ENCODE measurements at regions not wholly inside any gene's neighbourhood (a gene's known extent, or its start where the extent isn't known, plus 50 kb on each side); places are given as distances from the start of the nearest gene placed in this dataset.
"Not testable (repeated sequence)": the region's sequence is repeated elsewhere in the genome, so short reads cannot be mapped to it uniquely, and the experiment has no call there.

DNA sequence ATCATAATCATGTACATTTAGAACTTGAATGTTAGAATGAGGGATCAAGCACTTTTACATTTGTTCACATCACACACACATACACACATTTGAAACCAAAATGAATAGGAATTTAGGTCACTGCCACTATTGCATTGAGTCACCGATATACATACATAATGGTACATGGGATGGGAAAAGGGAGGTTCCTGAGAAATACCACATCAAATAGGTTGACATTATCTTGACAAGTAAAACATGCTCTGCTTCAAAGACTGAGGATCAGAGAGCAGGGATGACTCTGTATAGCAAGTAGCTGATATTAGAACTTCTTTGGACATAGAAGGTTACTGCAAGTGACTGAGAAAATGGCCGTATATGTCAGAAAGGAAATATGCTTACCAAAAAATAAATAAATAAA lies 847.2 kb downstream of the PLOD2 start:
- CTCF ChIA-PET: no interaction called here
- POLR2A ChIA-PET: no interaction called here
- TF ChIP-seq FOXM1 (IDR thresholded peaks at IDR 0.05; ENCODE audit: borderline replicate concordance) (no peak), SUZ12 (IDR thresholded peaks at IDR 0.05) (no peak), TARDBP (IDR thresholded peaks at IDR 0.05) (no peak), ELF4 (IDR thresholded peaks at IDR 0.05) (no peak), SP1 (IDR thresholded peaks at IDR 0.05) (no peak), L3MBTL2 (conservative IDR thresholded peaks at IDR 0.05) (no peak)
- DNase-seq (ENCODE audit: extremely low spot score): no peak

DNA sequence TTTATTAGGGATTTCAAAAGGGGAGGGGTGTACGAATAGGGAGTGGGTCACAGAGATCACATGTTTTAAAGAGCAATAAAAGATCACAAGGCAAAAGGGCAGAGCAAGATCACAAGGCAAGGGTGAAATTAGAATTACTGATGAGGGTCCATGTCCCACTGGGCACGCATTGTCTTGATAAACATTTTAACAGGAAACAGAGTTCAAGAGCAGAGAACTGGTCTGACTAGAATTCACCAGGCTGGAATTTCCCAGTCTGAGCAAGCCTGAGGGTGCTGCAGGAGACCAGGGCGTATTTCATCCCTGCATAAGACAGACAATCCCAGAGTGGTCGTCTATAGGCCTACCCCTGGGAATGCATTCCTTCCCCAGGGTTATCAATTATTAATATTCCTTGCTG lies 844.7 kb downstream of the PLOD2 start:
- DNase-seq (ENCODE audit: extremely low spot score); POLR2A ChIA-PET; CTCF ChIA-PET: not testable (repeated sequence)

DNA sequence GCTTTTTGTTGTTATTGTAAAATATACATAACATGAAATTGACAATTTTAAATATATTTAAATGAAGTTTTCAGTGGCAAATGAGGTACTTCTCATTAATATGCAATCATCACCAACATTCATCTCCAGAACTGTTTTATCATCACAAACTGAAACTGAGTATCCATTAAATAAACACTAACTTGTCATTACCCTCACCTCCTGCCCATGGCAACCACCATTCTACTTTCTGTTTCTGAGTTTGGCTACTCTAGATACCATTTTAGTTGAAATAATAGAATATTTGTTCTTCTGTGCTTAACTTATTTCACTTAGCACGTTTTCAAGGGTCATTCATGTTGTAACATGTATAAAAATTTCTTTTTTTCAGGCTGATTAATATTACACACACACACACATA lies 834.3 kb downstream of the PLOD2 start:
- CTCF ChIA-PET: no interaction called here
- no peak for DNase-seq (ENCODE audit: extremely low spot score)
- POLR2A ChIA-PET: no interaction called here
- TF ChIP-seq TARDBP (IDR thresholded peaks at IDR 0.05): no peak

DNA sequence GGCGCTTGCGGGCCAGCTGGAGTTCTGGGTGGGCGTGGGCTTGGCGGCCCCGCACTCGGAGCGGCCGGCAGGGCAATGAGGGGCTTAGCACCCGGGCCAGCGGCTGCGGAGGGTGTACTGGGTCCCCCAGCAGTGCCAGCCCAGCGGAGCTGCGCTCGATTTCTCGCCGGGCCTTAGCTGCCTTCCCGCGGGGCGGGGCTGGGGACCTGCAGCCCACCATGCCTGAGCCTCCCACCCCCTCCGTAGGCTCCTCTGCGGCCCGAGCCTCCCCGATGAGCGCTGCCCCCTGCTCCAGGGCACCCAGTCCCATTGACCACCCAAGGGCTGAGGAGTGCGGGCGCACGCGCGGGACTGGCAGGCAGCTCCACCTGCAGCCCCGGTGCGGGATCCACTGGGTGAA lies 827.6 kb downstream of the PLOD2 start:
- DNase-seq (ENCODE audit: extremely low spot score); CTCF ChIA-PET; POLR2A ChIA-PET: not testable (repeated sequence)

DNA sequence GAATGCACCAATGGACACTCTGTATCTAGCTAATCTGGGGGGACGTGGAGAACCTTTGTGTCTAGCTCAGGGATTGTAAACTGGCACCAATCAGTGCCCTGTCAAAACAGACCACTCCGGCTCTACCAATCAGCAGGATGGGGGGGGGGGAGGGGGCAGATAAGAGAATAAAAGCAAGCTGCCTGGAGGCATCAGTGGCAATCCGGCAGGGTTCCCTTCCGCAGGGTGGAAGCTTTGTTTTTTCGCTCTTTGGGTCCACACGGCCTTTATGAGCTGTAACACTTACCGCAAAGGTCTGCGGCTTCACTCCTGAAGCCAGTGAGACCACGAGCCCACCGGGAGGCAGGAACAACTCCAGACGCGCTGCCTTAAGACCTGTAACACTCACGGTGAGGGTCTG lies 827.1 kb downstream of the PLOD2 start:
- CTCF ChIA-PET: no interaction called here
- POLR2A ChIA-PET: no interaction called here
- no peak for TF ChIP-seq HDGF (IDR thresholded peaks at IDR 0.05; ENCODE audit: borderline replicate concordance)
- DNase-seq (ENCODE audit: extremely low spot score): no peak

DNA sequence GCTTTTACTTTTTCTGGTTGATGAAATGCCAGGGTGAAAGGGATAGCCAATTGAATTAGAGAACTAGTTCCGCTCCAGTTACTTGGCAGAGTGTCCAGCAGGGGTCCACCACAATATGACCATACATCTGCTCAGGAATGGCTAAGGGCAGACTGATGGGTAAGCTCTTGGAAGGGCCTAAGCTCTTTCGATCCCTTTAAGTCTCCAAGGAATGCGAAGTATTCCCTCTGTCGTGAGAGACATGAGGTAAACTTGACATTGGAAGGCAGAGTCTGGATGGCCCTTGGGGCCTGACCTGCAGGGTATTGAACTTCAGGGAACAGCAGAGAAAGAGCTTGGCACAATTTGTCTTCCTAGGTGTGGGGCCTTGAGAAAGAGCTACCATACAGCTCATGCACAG lies 805.8 kb downstream of the PLOD2 start:
- no peak for TF ChIP-seq ELF4 (IDR thresholded peaks at IDR 0.05)
- TF ChIP-seq LEF1 (IDR thresholded peaks at IDR 0.05; ENCODE audit: borderline replicate concordance): no peak
- no peak for TF ChIP-seq HDGF (IDR thresholded peaks at IDR 0.05; ENCODE audit: borderline replicate concordance)
- TF ChIP-seq FOXA1 (IDR thresholded peaks at IDR 0.05): no peak
- TF ChIP-seq L3MBTL2 (conservative IDR thresholded peaks at IDR 0.05): no peak
- TF ChIP-seq ZNF384 (IDR thresholded peaks at IDR 0.05): no peak
- TF ChIP-seq BHLHE40 (IDR thresholded peaks at IDR 0.05; ENCODE audit: borderline replicate concordance): no peak
- no peak for TF ChIP-seq TARDBP (IDR thresholded peaks at IDR 0.05)
- TF ChIP-seq ARNT (IDR thresholded peaks at IDR 0.05): no peak
- TF ChIP-seq SUZ12 (IDR thresholded peaks at IDR 0.05): no peak
- ChIA-PET CTCF (no interaction called here), POLR2A (no interaction called here)
- DNase-seq (ENCODE audit: extremely low spot score): no peak

DNA sequence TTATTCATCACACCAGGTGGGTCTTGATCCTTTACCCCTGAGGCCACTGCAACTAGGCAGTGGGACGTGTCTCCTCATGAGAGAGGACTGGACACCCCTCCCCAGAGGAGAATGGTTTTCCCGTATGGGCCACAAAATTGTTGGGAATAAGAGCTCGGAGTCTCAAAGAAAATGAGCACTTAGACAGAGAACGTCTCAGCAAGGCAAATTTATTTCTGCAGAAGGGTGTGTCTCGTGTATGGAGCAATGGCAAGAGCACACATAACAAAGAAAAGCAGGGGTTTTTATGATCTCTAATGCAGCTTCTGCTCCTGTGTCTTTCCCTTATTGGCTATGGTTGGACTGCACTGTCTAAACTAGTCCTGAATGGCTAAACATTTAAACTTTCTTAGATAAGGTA lies 803.5 kb downstream of the PLOD2 start:
- CTCF ChIA-PET: no interaction called here
- TF ChIP-seq ZNF384 (IDR thresholded peaks at IDR 0.05): no peak
- POLR2A ChIA-PET: no interaction called here
- no peak for DNase-seq (ENCODE audit: extremely low spot score)

DNA sequence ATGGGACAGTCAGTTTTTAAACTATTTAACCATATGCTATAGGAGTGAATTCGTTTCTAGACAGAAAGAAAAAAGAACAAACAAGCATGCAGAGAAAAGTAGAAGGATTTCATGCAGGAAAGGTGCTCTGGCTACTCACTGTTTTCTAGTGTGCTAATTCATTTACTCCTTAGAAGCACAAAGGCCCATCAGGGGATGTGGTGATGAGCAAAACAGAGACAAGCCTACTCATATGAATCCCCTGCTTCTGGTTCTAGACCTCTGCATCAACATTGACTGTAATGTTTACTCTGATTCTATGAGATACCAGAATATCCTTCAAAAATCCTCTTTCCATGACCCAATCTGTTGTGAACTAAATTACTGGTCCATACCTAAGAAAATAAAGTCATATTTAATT lies 801.9 kb downstream of the PLOD2 start:
- ChIA-PET CTCF (no interaction called here), POLR2A (no interaction called here)
- TF ChIP-seq TARDBP (IDR thresholded peaks at IDR 0.05) (no peak), FOXA1 (IDR thresholded peaks at IDR 0.05) (no peak)
- no peak for DNase-seq (ENCODE audit: extremely low spot score)

DNA sequence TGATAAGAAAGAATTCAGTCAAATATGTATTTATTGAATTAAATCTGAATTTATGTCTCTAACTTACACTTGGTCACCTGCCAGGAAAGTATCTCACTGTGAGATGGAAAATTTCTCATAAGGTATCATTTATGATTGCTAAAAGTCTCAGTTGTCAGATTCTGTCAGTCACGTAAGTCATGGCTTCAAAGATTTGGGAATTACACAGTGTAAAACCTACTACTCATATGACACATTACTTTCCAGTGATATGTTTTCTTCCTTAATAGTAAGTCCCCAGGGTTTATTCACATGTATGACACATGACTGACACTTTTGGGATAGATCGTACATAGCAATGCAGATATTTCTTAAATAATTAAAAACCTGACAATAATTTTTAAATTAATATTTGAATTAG lies 792.2 kb downstream of the PLOD2 start:
- no peak for DNase-seq (ENCODE audit: extremely low spot score)
- CTCF ChIA-PET: no interaction called here
- POLR2A ChIA-PET: no interaction called here
- TF ChIP-seq LEF1 (IDR thresholded peaks at IDR 0.05; ENCODE audit: borderline replicate concordance) (no peak), CTBP1 (IDR thresholded peaks at IDR 0.05; ENCODE audit: borderline replicate concordance) (no peak), NFRKB (IDR thresholded peaks at IDR 0.05) (no peak), ZNF384 (IDR thresholded peaks at IDR 0.05) (no peak), ELF4 (IDR thresholded peaks at IDR 0.05) (no peak), SUZ12 (IDR thresholded peaks at IDR 0.05) (no peak)

DNA sequence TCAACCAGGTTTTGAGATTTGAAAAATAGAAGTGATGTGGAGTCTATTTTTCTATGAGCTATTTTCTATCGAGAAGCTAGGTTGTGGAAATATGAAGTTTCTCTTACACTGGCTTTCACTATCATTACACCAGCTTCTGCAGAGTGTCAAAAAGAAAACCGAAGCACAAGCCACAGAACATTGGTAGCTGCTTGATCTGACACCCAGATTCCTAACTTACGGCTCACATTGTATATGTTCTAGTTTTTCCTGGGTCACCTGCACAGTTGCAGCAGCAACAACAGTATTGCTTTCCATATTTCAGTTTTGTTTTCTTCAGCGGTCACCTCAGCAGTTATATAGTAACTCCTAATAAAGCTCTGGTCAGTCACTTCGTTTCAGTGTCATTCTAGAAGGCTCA lies 790.1 kb downstream of the PLOD2 start:
- TF ChIP-seq FOXA1 (IDR thresholded peaks at IDR 0.05) (no peak), HDGF (IDR thresholded peaks at IDR 0.05; ENCODE audit: borderline replicate concordance) (no peak), CTBP1 (IDR thresholded peaks at IDR 0.05; ENCODE audit: borderline replicate concordance) (no peak), NFRKB (IDR thresholded peaks at IDR 0.05) (no peak), BHLHE40 (IDR thresholded peaks at IDR 0.05; ENCODE audit: borderline replicate concordance) (no peak), SP1 (IDR thresholded peaks at IDR 0.05) (no peak), FOXK2 (IDR thresholded peaks at IDR 0.05) (no peak)
- POLR2A ChIA-PET: no interaction called here
- DNase-seq (ENCODE audit: extremely low spot score): no peak
- CTCF ChIA-PET: no interaction called here

DNA sequence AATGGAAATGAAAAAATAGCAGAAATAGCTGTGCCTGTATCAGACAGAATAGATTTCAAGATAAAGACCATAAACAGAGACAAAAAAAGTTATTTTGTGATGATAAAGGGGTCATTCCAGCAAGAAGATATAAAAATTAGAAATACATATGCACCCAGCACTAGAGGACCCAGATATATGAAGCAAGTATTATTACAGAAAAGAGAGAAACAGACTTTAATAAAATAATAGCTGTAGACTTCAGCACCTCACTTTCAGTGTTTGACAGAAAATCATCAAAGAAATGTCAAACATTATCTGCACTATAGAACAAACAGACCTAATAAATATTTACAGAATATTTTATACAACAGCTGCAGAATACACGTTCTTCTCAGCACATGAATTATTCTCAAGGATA lies 783.7 kb downstream of the PLOD2 start:
- POLR2A ChIA-PET: no interaction called here
- TF ChIP-seq BHLHE40 (IDR thresholded peaks at IDR 0.05; ENCODE audit: borderline replicate concordance) (no peak), SP1 (IDR thresholded peaks at IDR 0.05) (no peak), ZNF384 (IDR thresholded peaks at IDR 0.05) (no peak), CTBP1 (IDR thresholded peaks at IDR 0.05; ENCODE audit: borderline replicate concordance) (no peak), FOXK2 (IDR thresholded peaks at IDR 0.05) (no peak), SUZ12 (IDR thresholded peaks at IDR 0.05) (no peak), LEF1 (IDR thresholded peaks at IDR 0.05; ENCODE audit: borderline replicate concordance) (no peak), NFRKB (IDR thresholded peaks at IDR 0.05) (no peak), FOXA1 (IDR thresholded peaks at IDR 0.05) (no peak), ARNT (IDR thresholded peaks at IDR 0.05) (no peak), HDGF (IDR thresholded peaks at IDR 0.05; ENCODE audit: borderline replicate concordance) (no peak), FOXM1 (IDR thresholded peaks at IDR 0.05; ENCODE audit: borderline replicate concordance) (no peak), TARDBP (IDR thresholded peaks at IDR 0.05) (no peak)
- TF ChIP-seq, protein P1, sequence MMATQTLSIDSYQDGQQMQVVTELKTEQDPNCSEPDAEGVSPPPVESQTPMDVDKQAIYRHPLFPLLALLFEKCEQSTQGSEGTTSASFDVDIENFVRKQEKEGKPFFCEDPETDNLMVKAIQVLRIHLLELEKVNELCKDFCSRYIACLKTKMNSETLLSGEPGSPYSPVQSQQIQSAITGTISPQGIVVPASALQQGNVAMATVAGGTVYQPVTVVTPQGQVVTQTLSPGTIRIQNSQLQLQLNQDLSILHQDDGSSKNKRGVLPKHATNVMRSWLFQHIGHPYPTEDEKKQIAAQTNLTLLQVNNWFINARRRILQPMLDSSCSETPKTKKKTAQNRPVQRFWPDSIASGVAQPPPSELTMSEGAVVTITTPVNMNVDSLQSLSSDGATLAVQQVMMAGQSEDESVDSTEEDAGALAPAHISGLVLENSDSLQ (IDR thresholded peaks at IDR 0.05): no peak
- no peak for DNase-seq (ENCODE audit: extremely low spot score)
- CTCF ChIA-PET: no interaction called here
